Stimulated activated CD8-positive, alpha-beta memory T cell treated with anti-CD3 and anti-CD28 coated beads, Interleukin-15, amount 100 ng/mL, for 48 hours (primary cell): ENCODE measurements at regions not wholly inside any gene's neighbourhood (a gene's known extent, or its start where the extent isn't known, plus 50 kb on each side); places are given as distances from the start of the nearest gene placed in this dataset.
"Not testable (repeated sequence)": the region's sequence is repeated elsewhere in the genome, so short reads cannot be mapped to it uniquely, and the experiment has no call there.

Source experiments
- DNase-seq, 2 donors: peaks; one replicate each; pipeline ENCODE4 v3.0.0-alpha.2; 2020; ENCODE audit warnings: low read depth in 2 of 2

GRCh38 chr7:32681174-32681518 is 185.9 kb downstream of the AVL9 start:
- DNase-seq = no peak

GRCh38 chr7:32680259-32681173 is 185.2 kb downstream of the AVL9 start:
- no peak for DNase-seq

- no peak for DNase-seq
Observed at GRCh38 chr7:32679192-32679591, 183.9 kb downstream of the AVL9 start.

- DNase-seq = no peak
Observed at GRCh38 chr7:32677593-32677992, 182.3 kb downstream of the AVL9 start.

- DNase-seq = no peak
Observed at GRCh38 chr7:32676249-32676941, 181.1 kb downstream of the AVL9 start.

- DNase-seq = no peak
Observed at GRCh38 chr7:32673275-32673983, 178.1 kb downstream of the AVL9 start.

- no peak for DNase-seq
Observed at GRCh38 chr7:32670110-32671025, 175.1 kb downstream of the AVL9 start.

- DNase-seq = not testable (repeated sequence)
Observed at GRCh38 chr7:32669173-32669870, 174.0 kb downstream of the AVL9 start.

GRCh38 chr7:32668387-32669097 is 173.3 kb downstream of the AVL9 start:
- DNase-seq = not testable (repeated sequence)

GRCh38 chr7:32667586-32667985 is 172.3 kb downstream of the AVL9 start:
- not testable (repeated sequence) for DNase-seq

- DNase-seq = not testable (repeated sequence)
Observed at GRCh38 chr7:32663805-32664211, 168.5 kb downstream of the AVL9 start.

- not testable (repeated sequence) for DNase-seq
Observed at GRCh38 chr7:32662509-32662908, 167.2 kb downstream of the AVL9 start.

- no peak for DNase-seq
Observed at GRCh38 chr7:32661929-32662328, 166.6 kb downstream of the AVL9 start.

- DNase-seq = no peak
Observed at GRCh38 chr7:32661501-32661900, 166.2 kb downstream of the AVL9 start.

- no peak for DNase-seq
Observed at GRCh38 chr7:32660936-32661335, 165.6 kb downstream of the AVL9 start.

- DNase-seq = no peak
Observed at GRCh38 chr7:32659853-32660252, 164.6 kb downstream of the AVL9 start.

GRCh38 chr7:32658467-32658869 is 163.2 kb downstream of the AVL9 start:
- DNase-seq = no peak

GRCh38 chr7:32658034-32658433 is 162.7 kb downstream of the AVL9 start:
- DNase-seq = no peak

- not testable (repeated sequence) for DNase-seq
Observed at GRCh38 chr7:32654549-32654948, 159.3 kb downstream of the AVL9 start.

- DNase-seq = not testable (repeated sequence)
Observed at GRCh38 chr7:32650356-32650755, 155.1 kb downstream of the AVL9 start.
